ENCODE measurements at regions not wholly inside any gene's neighbourhood (a gene's known extent, or its start where the extent isn't known, plus 50 kb on each side); places are given as distances from the start of the nearest gene placed in this dataset.

GRCh38 chr9:38227656-38228055 is 158.6 kb upstream of the SHB start:
- no peak overlapping the region for H3K9ac ChIP-seq (ENCODE audit: low read depth in 1 of 2, low read length in 2 of 2)
- WGBS: 64% methylated on average over 10 of the region's 10 CpGs
- no peaks in the 10 kb centered on the region for H3K9me3 ChIP-seq (ENCODE audit: control insufficient read depth in 4 of 4, low read length in 3 of 4)
- H3K36me3 ChIP-seq (ENCODE audit: control insufficient read depth in 4 of 4, insufficient read depth in 3 of 4, low read depth in 1 of 4, low read length in 3 of 4): no peaks in the 10 kb centered on the region
- no peak overlapping the region for H3K27ac ChIP-seq (ENCODE audit: low read depth in 1 of 2, low read length in 2 of 2)
- no peak overlapping the region for H3K4me3 ChIP-seq (ENCODE audit: low read depth in 1 of 3, low read length in 3 of 3)
- peak; percentile 23 for DNase-seq (ENCODE audit: low spot score)
- no peak for TF ChIP-seq GABPA (IDR thresholded peaks at IDR 0.05 in 1 of 2, conservative IDR thresholded peaks at IDR 0.05 in 1 of 2)
- no peak for TF ChIP-seq SP1 (IDR thresholded peaks at IDR 0.05)
- TF ChIP-seq RAD21 (IDR thresholded peaks at IDR 0.05): no peak
- no peak for TF ChIP-seq EGR1 (IDR thresholded peaks at IDR 0.05; ENCODE audit: low read depth in 2 of 2)
- TF ChIP-seq RXRA (IDR thresholded peaks at IDR 0.05): no peak
- TF ChIP-seq TAF1 (conservative IDR thresholded peaks at IDR 0.05): no peak
- TF ChIP-seq JUND (IDR thresholded peaks at IDR 0.05): no peak
- TF ChIP-seq ZBTB33 (IDR thresholded peaks at IDR 0.05): no peak
- no peak for TF ChIP-seq HNF4A (conservative IDR thresholded peaks at IDR 0.05)
- TF ChIP-seq FOXA1 (IDR thresholded peaks at IDR 0.05): no peak
- TF ChIP-seq YY1 (IDR thresholded peaks at IDR 0.05): no peak
- no peak for TF ChIP-seq MAX (IDR thresholded peaks at IDR 0.05)
- no peak for TF ChIP-seq FOXA2 (IDR thresholded peaks at IDR 0.05)
- no peak for TF ChIP-seq CTCF (IDR thresholded peaks at IDR 0.05; ENCODE audit: low read depth, low read length, missing input control)
- no peak for TF ChIP-seq NR2F2 (IDR thresholded peaks at IDR 0.05)
- TF ChIP-seq HNF4G (IDR thresholded peaks at IDR 0.05): no peak
- no peak for TF ChIP-seq REST (IDR thresholded peaks at IDR 0.05)
- no peak for TF ChIP-seq ATF3 (IDR thresholded peaks at IDR 0.05)
- no peaks in the 10 kb centered on the region for H3K27me3 ChIP-seq (ENCODE audit: control insufficient read depth in 4 of 4, insufficient read depth in 4 of 4, low read length in 3 of 4)
- H3K4me1 ChIP-seq (ENCODE audit: control insufficient read depth in 4 of 4, insufficient read depth in 4 of 4, low read length in 3 of 4): peaks cover 0 to 4% (median under 1%) of the 10 kb centered on the region in 4 donors

Measured in liver (tissue), 8 donors.